Retina (tissue), 1 donor: ENCODE measurements at regions not wholly inside any gene's neighbourhood (a gene's known extent, or its start where the extent isn't known, plus 50 kb on each side); places are given as distances from the start of the nearest gene placed in this dataset.

Source experiments
- DNase-seq: peaks from one replicate; pipeline ENCODE4 v3.0.0-alpha.2; 2016

GRCh38 chr9:16314476-16314875 lies 556.0 kb downstream of the BNC2 start:
- DNase-seq, result peak; percentile 1

GRCh38 chr9:16315720-16316119 lies 554.8 kb downstream of the BNC2 start:
- DNase-seq, result no peak

GRCh38 chr9:16316456-16316855 lies 554.0 kb downstream of the BNC2 start:
- DNase-seq, result peak; percentile 60

GRCh38 chr9:16316911-16317817 lies 553.3 kb downstream of the BNC2 start:
- peak; percentile 14 for DNase-seq

GRCh38 chr9:16318516-16319060 lies 551.9 kb downstream of the BNC2 start:
- DNase-seq, result no peak

- DNase-seq, result no peak
Measured at GRCh38 chr9:16319646-16320045, 550.8 kb downstream of the BNC2 start.

GRCh38 chr9:16320338-16320902 lies 550.0 kb downstream of the BNC2 start:
- no peak for DNase-seq

- DNase-seq, result peak; percentile 54
Measured at GRCh38 chr9:16321461-16322119, 548.9 kb downstream of the BNC2 start.

- no peak for DNase-seq
Measured at GRCh38 chr9:16322849-16323248, 547.6 kb downstream of the BNC2 start.

- DNase-seq, result no peak
Measured at GRCh38 chr9:16325966-16326365, 544.5 kb downstream of the BNC2 start.

GRCh38 chr9:16328349-16328748 lies 542.1 kb downstream of the BNC2 start:
- no peak for DNase-seq

- peak; percentile 83 for DNase-seq
Measured at GRCh38 chr9:16329671-16330113, 540.8 kb downstream of the BNC2 start.

GRCh38 chr9:16331031-16331430 lies 539.4 kb downstream of the BNC2 start:
- DNase-seq, result no peak

GRCh38 chr9:16331527-16331926 lies 538.9 kb downstream of the BNC2 start:
- DNase-seq, result no peak

- DNase-seq, result no peak
Measured at GRCh38 chr9:16333691-16334090, 536.8 kb downstream of the BNC2 start.

GRCh38 chr9:16335788-16336580 lies 534.5 kb downstream of the BNC2 start:
- DNase-seq, result no peak

GRCh38 chr9:16336833-16337232 lies 533.6 kb downstream of the BNC2 start:
- no peak for DNase-seq

GRCh38 chr9:16337322-16338029 lies 533.0 kb downstream of the BNC2 start:
- DNase-seq, result no peak

- DNase-seq, result no peak
Measured at GRCh38 chr9:16341177-16341576, 529.3 kb downstream of the BNC2 start.

- DNase-seq, result no peak
Measured at GRCh38 chr9:16342246-16343020, 528.0 kb downstream of the BNC2 start.
